AG20443 (cell line): ENCODE measurements at regions not wholly inside any gene's neighbourhood (a gene's known extent, or its start where the extent isn't known, plus 50 kb on each side); places are given as distances from the start of the nearest gene placed in this dataset.

ENCODE experiments used
- DNase-seq: peaks from one replicate; pipeline ENCODE4 v3.0.0; 2012; ENCODE audit warnings: low spot score, mixed read lengths

GRCh38 chr5:153006681-153007080, 483.8 kb upstream of the GRIA1 start:
- DNase-seq, result no peak

GRCh38 chr5:153014194-153014593, 476.3 kb upstream of the GRIA1 start:
- no peak for DNase-seq

- no peak for DNase-seq
These were observed 472.3 kb upstream of the GRIA1 start for GRCh38 chr5:153018121-153018520.

- no peak for DNase-seq
These were observed 459.4 kb upstream of the GRIA1 start for GRCh38 chr5:153030755-153031725.

GRCh38 chr5:153039501-153039900, 451.0 kb upstream of the GRIA1 start:
- no peak for DNase-seq

- no peak for DNase-seq
These were observed 446.6 kb upstream of the GRIA1 start for GRCh38 chr5:153043886-153044285.

GRCh38 chr5:153050496-153051179, 439.8 kb upstream of the GRIA1 start:
- DNase-seq, result no peak

GRCh38 chr5:153066281-153066680, 424.2 kb upstream of the GRIA1 start:
- DNase-seq, result no peak

GRCh38 chr5:153067869-153068268, 422.6 kb upstream of the GRIA1 start:
- no peak for DNase-seq

- no peak for DNase-seq
These were observed 411.1 kb upstream of the GRIA1 start for GRCh38 chr5:153079396-153079795.

- DNase-seq, result no peak
These were observed 409.5 kb upstream of the GRIA1 start for GRCh38 chr5:153080940-153081339.

GRCh38 chr5:153081385-153081784, 409.1 kb upstream of the GRIA1 start:
- DNase-seq, result no peak

GRCh38 chr5:153084511-153084910, 406.0 kb upstream of the GRIA1 start:
- no peak for DNase-seq

GRCh38 chr5:153086486-153086885, 404.0 kb upstream of the GRIA1 start:
- no peak for DNase-seq

- DNase-seq, result no peak
These were observed 401.9 kb upstream of the GRIA1 start for GRCh38 chr5:153088538-153088937.

GRCh38 chr5:153094333-153094732, 396.1 kb upstream of the GRIA1 start:
- no peak for DNase-seq

- DNase-seq, result no peak
These were observed 394.1 kb upstream of the GRIA1 start for GRCh38 chr5:153096381-153096780.

GRCh38 chr5:153099328-153099727, 391.1 kb upstream of the GRIA1 start:
- DNase-seq, result no peak

GRCh38 chr5:153101235-153102180, 389.0 kb upstream of the GRIA1 start:
- no peak for DNase-seq

- no peak for DNase-seq
These were observed 373.6 kb upstream of the GRIA1 start for GRCh38 chr5:153116916-153117315.

GRCh38 chr5:153118018-153118417, 372.5 kb upstream of the GRIA1 start:
- DNase-seq, result no peak

- DNase-seq, result no peak
These were observed 368.1 kb upstream of the GRIA1 start for GRCh38 chr5:153122403-153122802.
